Right cardiac atrium (tissue), 5 donors: ENCODE measurements at regions not wholly inside any gene's neighbourhood (a gene's known extent, or its start where the extent isn't known, plus 50 kb on each side); places are given as distances from the start of the nearest gene placed in this dataset.
A peak's percentile ranks its signal among the peaks of the same experiment; 100 is the strongest.

Experiments used
- ATAC-seq, 2 donors: fragments of 200-7000 bp; cut with Tn5 transposase; one replicate each; pipeline versions ENCODE4 v1.8.0 to v1.9.1; 2020; ENCODE audit warnings: moderate library complexity in 2 of 2, mild to moderate bottlenecking in 1 of 2
- DNase-seq, 3 donors: peaks; one replicate each; pipeline ENCODE4 v3.0.0-alpha.2; 2020
- H3K27ac ChIP-seq: one replicate; pipeline ENCODE4 v1.5.1; 2013; ENCODE audit warnings: mild to moderate bottlenecking, low read length, control low read depth, moderate library complexity
- H3K27me3 ChIP-seq: one replicate; pipeline ENCODE4 v1.6.1; 2013; ENCODE audit not compliant: control insufficient read depth, insufficient read depth
- H3K4me1 ChIP-seq: one replicate; pipeline ENCODE4 v1.6.1; 2013; ENCODE audit warnings: low read length; ENCODE audit not compliant: control insufficient read depth, insufficient read depth
- H3K4me3 ChIP-seq: one replicate; pipeline ENCODE4 v1.5.1; 2013; ENCODE audit warnings: low read length, control low read depth
- H3K9me3 ChIP-seq: one replicate; pipeline ENCODE4 v1.6.1; 2013; ENCODE audit warnings: low read length; ENCODE audit not compliant: control insufficient read depth
- WGBS: extraction: QIAGEN DNeasy Blood & Tissue Kit; methylation state at CpG from one replicate; pipeline ENCODE4 v1.1.7; 2013; 5-methylcytosine and 5-hydroxymethylcytosine counted together
- intact Hi-C, 4 donors: fragments of 100-400 bp; cut with DNase I; formaldehyde crosslinking; loops; one replicate each; pipeline versions ENCODE4 v1.11.0 to v1.14.0; 2022 to 2023
- donor health status: healthy with polysubstance abuse.
- donor health status: DM: no; HTN: yes; CAD: no.
- donor health status: DM: no; HTN: no; CAD: no.
- donor health status: DM: no; HTN: yes; CAD: no; lungs with severe emphysema.
- donor health status: DM: yes; HTN: yes; CAD: no.

- no peak overlapping the region for H3K4me3 ChIP-seq
- intact Hi-C loops = no loop called here
- no peaks in the 10 kb centered on the region for H3K27me3 ChIP-seq
- H3K9me3 ChIP-seq = peaks cover 10% of the 10 kb centered on the region
- 92% methylated on average over 1 of the region's 1 CpG for WGBS
- H3K4me1 ChIP-seq = no peaks in the 10 kb centered on the region
- no peak for DNase-seq
- no peak for ATAC-seq
- no peak overlapping the region for H3K27ac ChIP-seq
Measured at GRCh38 chr5:7202846-7203245, 193.1 kb upstream of the ADCY2 start.

DNA sequence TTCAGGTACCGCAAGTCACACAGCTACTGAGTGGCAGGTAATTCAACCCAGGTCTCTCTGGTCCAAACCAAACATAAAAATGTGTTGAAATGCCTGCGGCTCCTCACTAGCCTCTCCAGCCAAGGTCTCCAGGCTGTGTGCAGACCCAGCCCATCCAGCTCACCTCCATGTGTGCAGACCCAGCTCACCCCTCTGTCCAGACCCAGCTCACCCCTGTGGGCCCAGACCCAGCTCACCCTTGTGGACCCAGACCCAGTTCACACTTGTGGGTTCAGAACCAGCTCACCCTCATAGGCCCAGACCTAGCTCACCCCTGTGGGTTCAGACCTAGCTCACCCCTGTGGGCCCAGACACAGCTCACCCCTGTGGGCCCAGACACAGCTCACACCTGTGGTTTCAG is 188.0 kb upstream of the ADCY2 start:
- no peaks in the 10 kb centered on the region for H3K4me1 ChIP-seq
- WGBS = 86% methylated on average over 2 of the region's 2 CpGs
- intact Hi-C loops = no loop called here
- H3K4me3 ChIP-seq = no peak overlapping the region
- H3K9me3 ChIP-seq = peaks cover 7% of the 10 kb centered on the region
- no peak overlapping the region for H3K27ac ChIP-seq
- no peak for DNase-seq
- no peaks in the 10 kb centered on the region for H3K27me3 ChIP-seq
- peak in 1 of 2 donors; percentile 16 for ATAC-seq

DNA sequence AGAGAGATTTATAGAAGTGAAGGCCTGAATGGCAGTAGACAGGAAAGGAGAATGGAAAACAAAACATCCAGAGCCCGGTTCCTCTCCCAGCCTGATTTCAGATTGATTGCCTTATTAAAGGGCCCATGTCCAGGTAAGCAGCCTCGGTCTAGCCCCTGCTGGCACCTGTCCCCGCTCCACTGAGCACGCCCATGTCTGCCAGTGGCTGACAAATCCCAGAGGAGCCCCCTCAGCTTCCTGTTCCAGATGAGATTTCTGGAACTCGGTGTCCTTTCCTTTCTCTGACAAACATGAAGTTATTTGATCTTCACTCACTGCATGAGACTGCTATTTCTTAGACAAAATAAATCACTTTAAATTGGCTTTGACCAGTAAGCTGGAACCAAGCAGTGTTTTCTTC is 187.0 kb upstream of the ADCY2 start:
- Histone ChIP-seq H3K4me1 (no peaks in the 10 kb centered on the region), H3K4me3 (no peak overlapping the region), H3K27ac (no peak overlapping the region), H3K9me3 (peaks cover 7% of the 10 kb centered on the region), H3K27me3 (no peaks in the 10 kb centered on the region)
- DNase-seq (peak in 1 of 3 donors; percentile 63), ATAC-seq (peak; percentile 48 to 75)
- 37% methylated on average over 5 of the region's 5 CpGs for WGBS
- intact Hi-C loops = no loop called here

DNA sequence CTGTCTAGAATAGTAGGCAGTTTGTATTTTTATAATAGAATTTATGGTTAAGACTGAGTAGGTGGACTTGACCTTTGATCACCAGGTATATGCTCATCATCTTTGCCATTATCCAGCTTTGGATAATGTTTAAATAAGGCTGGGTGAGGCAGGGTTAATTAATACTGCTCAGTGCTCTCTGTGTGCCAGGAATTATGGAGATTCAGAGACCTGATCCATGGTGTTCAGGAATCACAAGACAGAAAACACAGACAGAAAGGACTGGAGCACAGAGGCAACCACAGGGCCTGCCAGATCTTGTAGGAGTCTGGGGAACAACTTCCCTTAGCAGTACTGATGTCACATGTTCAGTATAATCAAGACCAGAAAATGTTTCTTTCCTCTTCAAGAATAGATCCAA is 186.3 kb upstream of the ADCY2 start:
- peak; percentile 62 to 64 for ATAC-seq
- intact Hi-C loops = no loop called here

DNA sequence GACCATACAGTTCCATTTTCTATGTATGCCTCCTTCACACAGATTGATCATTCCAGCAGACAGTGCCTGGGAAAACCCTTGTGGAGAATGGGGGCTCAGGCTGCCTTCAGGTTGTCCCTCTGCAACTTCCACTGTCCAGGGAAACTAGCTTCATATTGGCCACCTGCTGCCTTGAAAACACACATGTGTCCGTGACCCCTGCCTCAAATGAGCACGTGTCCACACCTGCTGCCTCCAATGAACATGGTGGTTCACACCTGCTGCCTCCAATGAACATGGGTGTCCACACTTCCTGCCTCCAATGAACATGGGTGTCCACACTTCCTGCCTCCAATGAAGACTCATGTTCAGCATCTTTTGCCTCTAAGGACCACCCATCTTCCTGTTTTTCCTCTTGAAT is 185.4 kb upstream of the ADCY2 start:
- intact Hi-C loops = no loop called here
- no peaks in the 10 kb centered on the region for H3K27me3 ChIP-seq
- 74% methylated on average over 2 of the region's 2 CpGs for WGBS
- DNase-seq (no peak), ATAC-seq (no peak)
- H3K4me1 ChIP-seq = no peaks in the 10 kb centered on the region
- no peak overlapping the region for H3K4me3 ChIP-seq
- no peak overlapping the region for H3K27ac ChIP-seq
- H3K9me3 ChIP-seq = peaks cover 4% of the 10 kb centered on the region

More for the DNA sequence above, 186.3 kb upstream of the ADCY2 start:
- no peak overlapping the region for H3K4me3 ChIP-seq
- DNase-seq = no peak
- H3K4me1 ChIP-seq = no peaks in the 10 kb centered on the region
- H3K27me3 ChIP-seq = no peaks in the 10 kb centered on the region
- H3K27ac ChIP-seq = no peak overlapping the region
- H3K9me3 ChIP-seq = peaks cover 7% of the 10 kb centered on the region

DNA sequence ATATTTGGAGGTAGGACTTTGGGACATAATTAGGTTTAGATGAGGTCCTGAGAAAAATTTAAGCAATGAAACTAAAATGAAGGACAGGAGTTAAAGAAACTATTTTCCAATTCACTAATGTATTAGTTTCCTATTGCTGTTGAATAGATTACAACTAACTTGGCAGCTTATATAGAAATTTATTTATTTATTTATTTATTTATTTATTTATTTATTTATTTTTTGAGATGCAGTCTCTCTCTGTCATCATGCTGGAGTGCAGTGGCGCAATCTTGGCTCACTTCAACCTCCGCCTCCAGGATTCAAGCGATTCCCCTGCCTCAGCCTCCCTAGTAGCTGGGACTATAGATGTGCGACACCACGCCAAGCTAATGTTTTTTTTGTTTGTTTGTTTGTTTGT is 182.4 kb upstream of the ADCY2 start:
- H3K4me3 ChIP-seq = no peak overlapping the region
- no peaks in the 10 kb centered on the region for H3K27me3 ChIP-seq
- no peak for DNase-seq
- intact Hi-C loops = no loop called here
- peaks cover 6% of the 10 kb centered on the region for H3K9me3 ChIP-seq
- 95% methylated on average over 5 of the region's 5 CpGs for WGBS
- ATAC-seq = no peak
- no peak overlapping the region for H3K27ac ChIP-seq
- H3K4me1 ChIP-seq = no peaks in the 10 kb centered on the region

DNA sequence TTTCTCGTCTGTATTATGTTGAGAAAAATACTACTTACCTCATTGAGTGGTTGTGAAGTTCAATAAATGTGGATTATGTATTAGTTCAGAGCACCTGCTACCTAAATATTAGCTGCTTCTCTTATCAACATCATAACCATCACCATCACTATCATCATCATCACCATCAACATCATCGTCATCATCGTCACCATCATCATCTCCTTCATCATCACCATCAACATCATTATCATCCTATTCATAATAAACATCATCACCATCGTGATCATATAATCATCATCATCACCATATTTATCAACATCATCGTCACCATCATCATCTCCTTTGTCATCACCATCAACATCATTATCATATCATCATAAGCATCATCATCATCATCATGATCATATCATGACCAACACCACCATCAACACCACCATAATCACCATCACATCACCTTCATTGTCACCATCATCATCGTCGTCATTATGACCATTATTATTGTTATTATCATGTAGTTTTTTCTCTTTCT is 181.0 kb upstream of the ADCY2 start:
- DNase-seq (no peak), ATAC-seq (no peak)
- H3K9me3 ChIP-seq = peaks cover 6% of the 10 kb centered on the region
- no peak overlapping the region for H3K4me3 ChIP-seq
- 74% methylated on average over 7 of the region's 7 CpGs for WGBS
- H3K27me3 ChIP-seq = no peaks in the 10 kb centered on the region
- intact Hi-C loops = no loop called here
- no peak overlapping the region for H3K27ac ChIP-seq
- H3K4me1 ChIP-seq = no peaks in the 10 kb centered on the region

DNA sequence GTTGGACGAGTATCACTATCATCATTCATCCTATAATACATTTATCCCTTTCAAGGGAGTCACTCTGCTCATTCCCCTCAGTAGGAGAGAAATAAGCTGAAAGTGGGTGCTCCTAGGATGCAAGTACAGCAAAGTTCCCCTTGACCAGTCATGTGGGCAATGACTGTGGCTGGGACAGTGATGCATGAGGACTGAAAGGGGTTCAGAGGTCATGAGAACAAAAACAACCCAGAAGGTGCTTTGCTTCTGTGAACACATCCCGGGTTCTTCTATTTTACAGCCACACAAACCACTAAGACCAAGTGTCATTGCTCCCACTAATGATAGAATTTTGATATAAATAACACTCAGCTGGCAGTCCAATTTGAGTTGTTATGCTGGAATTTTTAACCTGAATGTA is 177.8 kb upstream of the ADCY2 start:
- intact Hi-C loops = no loop called here
- H3K4me1 ChIP-seq = no peaks in the 10 kb centered on the region
- DNase-seq (no peak), ATAC-seq (no peak)
- H3K4me3 ChIP-seq = no peak overlapping the region
- WGBS = 65% methylated on average over 2 of the region's 2 CpGs
- H3K9me3 ChIP-seq = peaks cover 4% of the 10 kb centered on the region
- no peaks in the 10 kb centered on the region for H3K27me3 ChIP-seq
- no peak overlapping the region for H3K27ac ChIP-seq

GRCh38 chr5:7220156-7220555 is 175.8 kb upstream of the ADCY2 start:
- intact Hi-C loops = no loop called here
- DNase-seq (no peak), ATAC-seq (no peak)
- H3K27me3 ChIP-seq = no peaks in the 10 kb centered on the region
- peaks cover 4% of the 10 kb centered on the region for H3K9me3 ChIP-seq
- no peaks in the 10 kb centered on the region for H3K4me1 ChIP-seq
- WGBS = 63% methylated on average over 4 of the region's 4 CpGs
- H3K27ac ChIP-seq = no peak overlapping the region
- no peak overlapping the region for H3K4me3 ChIP-seq

GRCh38 chr5:7221041-7221440 is 174.9 kb upstream of the ADCY2 start:
- intact Hi-C loops = no loop called here
- Histone ChIP-seq H3K4me1 (no peaks in the 10 kb centered on the region), H3K27ac (no peak overlapping the region), H3K9me3 (peaks cover 4% of the 10 kb centered on the region), H3K4me3 (no peak overlapping the region), H3K27me3 (no peaks in the 10 kb centered on the region)
- ATAC-seq = no peak
- DNase-seq = no peak
- WGBS = 80% methylated on average over 3 of the region's 3 CpGs

DNA sequence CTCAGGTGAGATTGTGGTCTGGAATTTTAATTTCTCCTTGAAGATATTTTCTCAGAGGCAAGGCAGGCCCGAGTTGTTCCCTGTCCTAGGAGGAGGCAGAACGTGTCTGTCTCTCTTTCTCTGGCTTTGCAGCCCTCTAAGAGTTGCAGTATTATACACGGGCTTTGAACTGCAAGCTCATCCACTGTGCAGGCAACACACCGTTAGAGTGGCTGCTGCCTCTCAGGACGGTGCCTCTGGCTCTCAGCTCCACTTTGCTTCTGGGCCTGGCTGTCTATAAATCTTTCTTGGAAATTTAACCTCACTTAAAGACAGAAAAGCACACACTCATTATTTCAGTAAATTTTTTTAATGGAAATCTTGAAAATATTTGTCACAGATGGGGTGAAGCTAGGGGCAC is 170.1 kb upstream of the ADCY2 start:
- H3K9me3 ChIP-seq = peaks cover 8% of the 10 kb centered on the region
- H3K4me1 ChIP-seq = no peaks in the 10 kb centered on the region
- H3K4me3 ChIP-seq = no peak overlapping the region
- DNase-seq = no peak
- no peak overlapping the region for H3K27ac ChIP-seq
- H3K27me3 ChIP-seq = no peaks in the 10 kb centered on the region
- 59% methylated on average over 5 of the region's 5 CpGs for WGBS
- intact Hi-C loops = no loop called here
- no peak for ATAC-seq

DNA sequence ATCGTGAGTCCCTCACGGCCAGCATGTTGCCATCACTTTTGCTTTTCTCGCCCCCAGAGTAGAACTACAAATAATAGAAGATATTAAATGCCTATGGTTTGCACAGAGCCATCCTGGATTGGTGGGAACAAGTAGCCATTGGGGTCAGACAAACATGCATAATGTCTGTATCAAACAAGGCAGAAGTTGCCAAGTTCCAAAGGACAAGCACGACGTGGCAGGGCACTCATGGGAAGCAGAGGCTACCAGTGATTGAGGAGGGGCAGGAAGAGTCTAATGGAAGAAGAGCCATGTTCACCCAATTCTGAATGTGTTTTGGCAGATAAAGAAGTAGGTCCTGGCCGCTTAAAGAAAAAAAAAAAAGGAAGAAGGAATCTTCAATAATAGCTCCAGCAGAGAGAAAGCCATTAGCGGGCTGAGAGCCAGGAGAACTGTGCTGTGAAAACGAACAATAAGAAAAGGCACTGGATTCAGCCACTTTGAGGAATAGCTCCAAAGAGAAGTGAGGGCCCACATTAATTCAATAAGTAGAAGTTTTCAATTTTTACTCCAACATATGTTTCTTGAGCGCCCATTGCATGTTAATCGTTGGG is 153.7 kb upstream of the ADCY2 start:
- intact Hi-C loops = no loop called here
- DNase-seq = no peak
- H3K4me1 ChIP-seq = no peaks in the 10 kb centered on the region
- no peaks in the 10 kb centered on the region for H3K27me3 ChIP-seq
- H3K4me3 ChIP-seq = no peak overlapping the region
- H3K9me3 ChIP-seq = peaks cover 6% of the 10 kb centered on the region
- WGBS = 57% methylated on average over 10 of the region's 10 CpGs
- ATAC-seq = no peak
- no peak overlapping the region for H3K27ac ChIP-seq
